Upper lobe of right lung (tissue), 1 donor: ENCODE measurements at regions not wholly inside any gene's neighbourhood (a gene's known extent, or its start where the extent isn't known, plus 50 kb on each side); places are given as distances from the start of the nearest gene placed in this dataset.

Experiments
- ATAC-seq: fragments of 200-7000 bp; cut with Tn5 transposase; one replicate; pipeline ENCODE4 v1.9.1; 2020; ENCODE audit warnings: mild to moderate bottlenecking, moderate library complexity
- DNase-seq: peaks from one replicate; pipeline ENCODE4 v3.0.0-alpha.2; 2020
- H3K27ac ChIP-seq: fragments of 200-600 bp; one replicate; pipeline ENCODE4 v1.8.0; 2022
- H3K27me3 ChIP-seq: fragments of 200-600 bp; one replicate; pipeline ENCODE4 v1.8.0; 2022; ENCODE audit warnings: mild to moderate bottlenecking
- H3K36me3 ChIP-seq: fragments of 200-600 bp; one replicate; pipeline ENCODE4 v1.8.0; 2022
- H3K4me1 ChIP-seq: fragments of 200-600 bp; one replicate; pipeline ENCODE4 v1.8.0; 2022
- H3K4me3 ChIP-seq: fragments of 200-600 bp; one replicate; pipeline ENCODE4 v1.8.0; 2022; ENCODE audit warnings: mild to moderate bottlenecking
- H3K9me3 ChIP-seq: fragments of 200-600 bp; one replicate; pipeline ENCODE4 v1.8.0; 2022
- intact Hi-C: fragments of 100-400 bp; cut with DNase I; formaldehyde crosslinking; loops from one replicate; pipeline ENCODE4 v1.11.0; 2022
- TF ChIP-seq, protein P1 (sequence below): fragments of 200-600 bp; IDR thresholded peaks from one replicate; pipeline ENCODE4 v1.8.0; 2022; ENCODE audit warnings: antibody characterized with exemption
- donor health status: DM: no; HTN: yes; CAD: no; lungs with severe emphysema.

DNA sequence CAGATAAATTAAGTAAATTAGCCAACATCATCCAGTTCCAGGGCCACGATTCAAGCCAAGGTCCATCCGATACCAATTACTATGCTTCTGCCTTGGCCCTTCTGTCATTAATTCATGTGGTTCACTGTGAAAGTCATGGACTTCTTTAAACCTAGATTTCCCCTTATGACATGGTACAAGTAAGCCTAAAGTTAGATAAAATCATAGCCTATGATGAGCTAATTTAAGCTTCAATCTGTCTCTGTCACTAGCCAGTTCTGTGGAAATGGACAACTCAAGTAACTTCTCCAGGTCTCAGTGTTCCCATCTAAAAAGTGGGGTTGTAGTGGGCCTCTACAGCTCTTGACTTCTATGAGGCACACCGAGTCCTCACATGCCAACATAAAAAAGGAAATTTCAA is 225.5 kb upstream of the MARCKS start:
- ATAC-seq (no peak), DNase-seq (no peak)
- no peaks in the 10 kb centered on the region for H3K36me3 ChIP-seq
- intact Hi-C loops: no loop called here
- H3K4me3 ChIP-seq: no peak overlapping the region
- no peaks in the 10 kb centered on the region for H3K27me3 ChIP-seq
- peaks cover 39% of the 10 kb centered on the region for H3K4me1 ChIP-seq
- H3K9me3 ChIP-seq: no peaks in the 10 kb centered on the region
- H3K27ac ChIP-seq: peak overlapping the region; percentile 69
- TF ChIP-seq, protein P1, sequence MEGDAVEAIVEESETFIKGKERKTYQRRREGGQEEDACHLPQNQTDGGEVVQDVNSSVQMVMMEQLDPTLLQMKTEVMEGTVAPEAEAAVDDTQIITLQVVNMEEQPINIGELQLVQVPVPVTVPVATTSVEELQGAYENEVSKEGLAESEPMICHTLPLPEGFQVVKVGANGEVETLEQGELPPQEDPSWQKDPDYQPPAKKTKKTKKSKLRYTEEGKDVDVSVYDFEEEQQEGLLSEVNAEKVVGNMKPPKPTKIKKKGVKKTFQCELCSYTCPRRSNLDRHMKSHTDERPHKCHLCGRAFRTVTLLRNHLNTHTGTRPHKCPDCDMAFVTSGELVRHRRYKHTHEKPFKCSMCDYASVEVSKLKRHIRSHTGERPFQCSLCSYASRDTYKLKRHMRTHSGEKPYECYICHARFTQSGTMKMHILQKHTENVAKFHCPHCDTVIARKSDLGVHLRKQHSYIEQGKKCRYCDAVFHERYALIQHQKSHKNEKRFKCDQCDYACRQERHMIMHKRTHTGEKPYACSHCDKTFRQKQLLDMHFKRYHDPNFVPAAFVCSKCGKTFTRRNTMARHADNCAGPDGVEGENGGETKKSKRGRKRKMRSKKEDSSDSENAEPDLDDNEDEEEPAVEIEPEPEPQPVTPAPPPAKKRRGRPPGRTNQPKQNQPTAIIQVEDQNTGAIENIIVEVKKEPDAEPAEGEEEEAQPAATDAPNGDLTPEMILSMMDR: no peak

- Histone ChIP-seq H3K9me3 (no peaks in the 10 kb centered on the region), H3K27ac (peak overlapping the region; percentile 69), H3K36me3 (no peaks in the 10 kb centered on the region), H3K4me3 (peak overlapping the region; percentile 15), H3K4me1 (peaks cover 39% of the 10 kb centered on the region), H3K27me3 (no peaks in the 10 kb centered on the region)
- DNase-seq (no peak), ATAC-seq (peak; percentile 60)
- intact Hi-C loops: no loop called here
- TF ChIP-seq, protein P1: no peak
Observed at GRCh38 chr6:113632220-113632864, 224.8 kb upstream of the MARCKS start.

- TF ChIP-seq, protein P1: no peak
- DNase-seq: no peak
- no peak for ATAC-seq
- no peak overlapping the region for H3K27ac ChIP-seq
- no peak overlapping the region for H3K4me3 ChIP-seq
- H3K27me3 ChIP-seq: no peaks in the 10 kb centered on the region
- intact Hi-C loops: no loop called here
- H3K9me3 ChIP-seq: no peaks in the 10 kb centered on the region
- H3K4me1 ChIP-seq: peaks cover 39% of the 10 kb centered on the region
- H3K36me3 ChIP-seq: no peaks in the 10 kb centered on the region
Observed at GRCh38 chr6:113633638-113634037, 223.5 kb upstream of the MARCKS start.

DNA sequence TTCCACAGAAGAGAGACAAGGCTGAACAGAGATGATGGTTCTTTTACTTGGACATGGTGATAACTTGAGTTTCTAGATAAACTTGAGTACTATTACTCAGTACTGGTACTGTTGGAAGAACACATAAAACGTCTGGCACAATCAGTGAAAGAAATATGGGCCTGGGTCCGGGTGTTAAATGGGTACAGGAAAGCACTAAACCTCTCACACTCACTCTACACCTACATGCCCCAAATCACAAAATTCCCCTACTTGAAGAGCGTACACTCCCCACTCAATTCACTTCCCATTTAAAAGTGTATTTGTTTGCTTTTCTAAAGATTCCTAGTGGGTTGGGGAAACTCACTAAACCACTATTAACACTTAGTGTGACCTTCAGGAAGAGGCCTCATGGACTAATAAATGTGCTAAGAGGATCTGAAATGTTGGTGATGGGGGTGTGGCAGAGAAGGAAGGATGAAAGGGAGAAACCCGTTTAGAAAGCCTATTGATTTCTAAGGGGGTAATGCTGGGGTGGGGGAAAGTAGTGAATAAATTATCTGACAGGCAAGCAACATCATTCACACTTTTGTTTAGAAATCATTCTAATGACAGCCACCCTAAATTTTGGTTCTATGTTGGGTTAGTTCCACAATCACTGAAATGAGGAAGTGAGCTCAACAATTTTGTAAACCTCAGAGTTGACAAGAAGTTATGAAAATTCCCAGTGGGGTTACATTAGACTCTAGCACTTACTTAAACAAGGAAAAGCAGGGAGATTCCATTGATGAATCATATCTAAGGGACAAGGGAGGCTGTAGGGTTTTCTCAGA is 222.6 kb upstream of the MARCKS start:
- Histone ChIP-seq H3K36me3 (no peaks in the 10 kb centered on the region), H3K4me1 (peaks cover 36% of the 10 kb centered on the region), H3K27me3 (no peaks in the 10 kb centered on the region), H3K4me3 (no peak overlapping the region), H3K9me3 (no peaks in the 10 kb centered on the region), H3K27ac (no peak overlapping the region)
- peak; percentile 49 for ATAC-seq
- no peak for DNase-seq
- TF ChIP-seq, protein P1: no peak
- intact Hi-C loops: no loop called here

GRCh38 chr6:113635222-113635986 is 221.7 kb upstream of the MARCKS start:
- ATAC-seq (no peak), DNase-seq (no peak)
- Histone ChIP-seq H3K4me3 (no peak overlapping the region), H3K4me1 (peaks cover 28% of the 10 kb centered on the region), H3K9me3 (no peaks in the 10 kb centered on the region), H3K27me3 (no peaks in the 10 kb centered on the region), H3K36me3 (no peaks in the 10 kb centered on the region), H3K27ac (no peak overlapping the region)
- intact Hi-C loops: no loop called here
- TF ChIP-seq, protein P1: no peak
